Upper lobe of right lung (tissue), 1 donor: ENCODE measurements at regions not wholly inside any gene's neighbourhood (a gene's known extent, or its start where the extent isn't known, plus 50 kb on each side); places are given as distances from the start of the nearest gene placed in this dataset.

ENCODE experiments used
- ATAC-seq: fragments of 200-7000 bp; cut with Tn5 transposase; one replicate; pipeline ENCODE4 v1.9.1; 2020; ENCODE audit warnings: mild to moderate bottlenecking, moderate library complexity
- DNase-seq: peaks from one replicate; pipeline ENCODE4 v3.0.0-alpha.2; 2020
- H3K27ac ChIP-seq: fragments of 200-600 bp; one replicate; pipeline ENCODE4 v1.8.0; 2022
- H3K27me3 ChIP-seq: fragments of 200-600 bp; one replicate; pipeline ENCODE4 v1.8.0; 2022; ENCODE audit warnings: mild to moderate bottlenecking
- H3K36me3 ChIP-seq: fragments of 200-600 bp; one replicate; pipeline ENCODE4 v1.8.0; 2022
- H3K4me1 ChIP-seq: fragments of 200-600 bp; one replicate; pipeline ENCODE4 v1.8.0; 2022
- H3K4me3 ChIP-seq: fragments of 200-600 bp; one replicate; pipeline ENCODE4 v1.8.0; 2022; ENCODE audit warnings: mild to moderate bottlenecking
- H3K9me3 ChIP-seq: fragments of 200-600 bp; one replicate; pipeline ENCODE4 v1.8.0; 2022
- CTCF ChIP-seq: fragments of 200-600 bp; IDR thresholded peaks from one replicate; pipeline ENCODE4 v1.8.0; 2022; ENCODE audit warnings: antibody characterized with exemption
- intact Hi-C: fragments of 100-400 bp; cut with DNase I; formaldehyde crosslinking; loops from one replicate; pipeline ENCODE4 v1.11.0; 2022
- donor health status: DM: no; HTN: yes; CAD: no; lungs with severe emphysema.

GRCh38 chrX:149221230-149221629, 283.9 kb downstream of the IDS start:
- no peak for ATAC-seq
- TF ChIP-seq CTCF, result no peak
- H3K4me1 ChIP-seq, result no peaks in the 10 kb centered on the region
- intact Hi-C loops, result no loop called here
- DNase-seq, result no peak
- H3K4me3 ChIP-seq, result no peak overlapping the region
- H3K9me3 ChIP-seq, result no peaks in the 10 kb centered on the region
- no peaks in the 10 kb centered on the region for H3K27me3 ChIP-seq
- H3K27ac ChIP-seq, result no peak overlapping the region
- no peaks in the 10 kb centered on the region for H3K36me3 ChIP-seq

- no peaks in the 10 kb centered on the region for H3K36me3 ChIP-seq
- TF ChIP-seq CTCF, result no peak
- H3K9me3 ChIP-seq, result no peaks in the 10 kb centered on the region
- H3K27ac ChIP-seq, result no peak overlapping the region
- DNase-seq, result no peak
- intact Hi-C loops, result no loop called here
- no peaks in the 10 kb centered on the region for H3K4me1 ChIP-seq
- no peak overlapping the region for H3K4me3 ChIP-seq
- no peaks in the 10 kb centered on the region for H3K27me3 ChIP-seq
- ATAC-seq, result no peak
Observed at GRCh38 chrX:149213264-149213663, 291.8 kb downstream of the IDS start.

- Histone ChIP-seq H3K27me3 (no peaks in the 10 kb centered on the region), H3K9me3 (no peaks in the 10 kb centered on the region), H3K4me1 (no peaks in the 10 kb centered on the region), H3K4me3 (no peak overlapping the region), H3K36me3 (no peaks in the 10 kb centered on the region), H3K27ac (no peak overlapping the region)
- intact Hi-C loops, result no loop called here
- DNase-seq (no peak), ATAC-seq (no peak)
- TF ChIP-seq CTCF, result no peak
Observed at GRCh38 chrX:149208307-149208706, 296.8 kb downstream of the IDS start.

- no peak overlapping the region for H3K27ac ChIP-seq
- no peaks in the 10 kb centered on the region for H3K36me3 ChIP-seq
- H3K4me1 ChIP-seq, result no peaks in the 10 kb centered on the region
- no peaks in the 10 kb centered on the region for H3K9me3 ChIP-seq
- TF ChIP-seq CTCF, result no peak
- DNase-seq, result no peak
- H3K27me3 ChIP-seq, result no peaks in the 10 kb centered on the region
- no peak for ATAC-seq
- intact Hi-C loops, result no loop called here
- no peak overlapping the region for H3K4me3 ChIP-seq
Observed at GRCh38 chrX:149207518-149207917, 297.6 kb downstream of the IDS start.

- Histone ChIP-seq H3K27me3 (no peaks in the 10 kb centered on the region), H3K9me3 (no peaks in the 10 kb centered on the region), H3K4me3 (no peak overlapping the region), H3K36me3 (no peaks in the 10 kb centered on the region), H3K4me1 (no peaks in the 10 kb centered on the region), H3K27ac (no peak overlapping the region)
- intact Hi-C loops, result no loop called here
- ATAC-seq (no peak), DNase-seq (no peak)
- no peak for TF ChIP-seq CTCF
Observed at GRCh38 chrX:149205937-149206336, 299.2 kb downstream of the IDS start.

GRCh38 chrX:149205081-149205480, 300.0 kb downstream of the IDS start:
- Histone ChIP-seq H3K36me3 (no peaks in the 10 kb centered on the region), H3K27me3 (no peaks in the 10 kb centered on the region), H3K27ac (no peak overlapping the region), H3K4me1 (no peaks in the 10 kb centered on the region), H3K9me3 (no peaks in the 10 kb centered on the region), H3K4me3 (no peak overlapping the region)
- intact Hi-C loops, result no loop called here
- DNase-seq (no peak), ATAC-seq (no peak)
- no peak for TF ChIP-seq CTCF
